ENCODE measurements at regions not wholly inside any gene's neighbourhood (a gene's known extent, or its start where the extent isn't known, plus 50 kb on each side); places are given as distances from the start of the nearest gene placed in this dataset.

DNA sequence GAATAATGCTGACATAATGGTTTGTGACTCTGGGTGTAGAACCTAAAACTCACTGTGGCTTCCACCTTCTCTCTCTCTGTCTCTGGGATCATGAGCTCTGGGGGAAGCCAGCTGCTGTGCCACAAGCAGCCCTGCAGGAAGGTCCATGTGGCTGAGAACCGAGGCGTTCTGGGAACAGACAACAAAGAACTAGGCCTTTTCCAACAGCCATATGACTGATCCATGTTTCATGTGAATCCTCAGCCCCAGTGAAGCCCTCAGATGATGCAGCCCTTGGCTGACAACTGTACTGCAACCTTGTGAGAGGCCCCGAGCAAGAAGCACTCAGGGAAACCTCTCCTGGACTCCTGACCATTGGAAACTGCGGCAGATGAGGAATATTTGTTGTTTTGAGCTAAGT is 56.6 kb downstream of the HLA-G start:
- TF ChIP-seq, protein P1, sequence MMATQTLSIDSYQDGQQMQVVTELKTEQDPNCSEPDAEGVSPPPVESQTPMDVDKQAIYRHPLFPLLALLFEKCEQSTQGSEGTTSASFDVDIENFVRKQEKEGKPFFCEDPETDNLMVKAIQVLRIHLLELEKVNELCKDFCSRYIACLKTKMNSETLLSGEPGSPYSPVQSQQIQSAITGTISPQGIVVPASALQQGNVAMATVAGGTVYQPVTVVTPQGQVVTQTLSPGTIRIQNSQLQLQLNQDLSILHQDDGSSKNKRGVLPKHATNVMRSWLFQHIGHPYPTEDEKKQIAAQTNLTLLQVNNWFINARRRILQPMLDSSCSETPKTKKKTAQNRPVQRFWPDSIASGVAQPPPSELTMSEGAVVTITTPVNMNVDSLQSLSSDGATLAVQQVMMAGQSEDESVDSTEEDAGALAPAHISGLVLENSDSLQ (IDR thresholded peaks at IDR 0.05): no peak
- no peak for TF ChIP-seq HDGF (IDR thresholded peaks at IDR 0.05; ENCODE audit: borderline replicate concordance)
- no peak for TF ChIP-seq SUZ12 (IDR thresholded peaks at IDR 0.05)
- no peak for TF ChIP-seq FOXM1 (IDR thresholded peaks at IDR 0.05; ENCODE audit: borderline replicate concordance)
- TF ChIP-seq CTBP1 (IDR thresholded peaks at IDR 0.05; ENCODE audit: borderline replicate concordance): no peak
- TF ChIP-seq ARNT (IDR thresholded peaks at IDR 0.05): no peak
- no peak for TF ChIP-seq ELF4 (IDR thresholded peaks at IDR 0.05)
- no peak for TF ChIP-seq NFRKB (IDR thresholded peaks at IDR 0.05)
- TF ChIP-seq ZNF384 (IDR thresholded peaks at IDR 0.05): no peak
- DNase-seq (ENCODE audit: extremely low spot score): no peak
- CTCF ChIA-PET: interaction anchor here (0.6 kb wide), 1 partner anchor 26 kb away, joined by 3 read pairs; no protein-coding TSS in a partner anchor
- POLR2A ChIA-PET: no interaction called here

GRCh38 chr6:29886701-29887100 is 55.6 kb upstream of the HLA-A start:
- DNase-seq (ENCODE audit: extremely low spot score): no peak
- no peak for TF ChIP-seq NFRKB (IDR thresholded peaks at IDR 0.05)
- no peak for TF ChIP-seq HDGF (IDR thresholded peaks at IDR 0.05; ENCODE audit: borderline replicate concordance)
- TF ChIP-seq FOXA1 (IDR thresholded peaks at IDR 0.05): no peak
- TF ChIP-seq, protein P1 (IDR thresholded peaks at IDR 0.05): no peak
- TF ChIP-seq FOXK2 (IDR thresholded peaks at IDR 0.05): no peak
- no peak for TF ChIP-seq FOXM1 (IDR thresholded peaks at IDR 0.05; ENCODE audit: borderline replicate concordance)
- TF ChIP-seq ARNT (IDR thresholded peaks at IDR 0.05): no peak
- TF ChIP-seq TARDBP (IDR thresholded peaks at IDR 0.05): no peak
- TF ChIP-seq BHLHE40 (IDR thresholded peaks at IDR 0.05; ENCODE audit: borderline replicate concordance): no peak
- no peak for TF ChIP-seq ELF4 (IDR thresholded peaks at IDR 0.05)
- no peak for TF ChIP-seq SP1 (IDR thresholded peaks at IDR 0.05)
- no peak for TF ChIP-seq LEF1 (IDR thresholded peaks at IDR 0.05; ENCODE audit: borderline replicate concordance)
- no peak for TF ChIP-seq ZNF384 (IDR thresholded peaks at IDR 0.05)
- no peak for TF ChIP-seq CTBP1 (IDR thresholded peaks at IDR 0.05; ENCODE audit: borderline replicate concordance)
- no peak for TF ChIP-seq SUZ12 (IDR thresholded peaks at IDR 0.05)
- TF ChIP-seq L3MBTL2 (conservative IDR thresholded peaks at IDR 0.05): no peak
- POLR2A ChIA-PET: no interaction called here
- CTCF ChIA-PET: no interaction called here

DNA sequence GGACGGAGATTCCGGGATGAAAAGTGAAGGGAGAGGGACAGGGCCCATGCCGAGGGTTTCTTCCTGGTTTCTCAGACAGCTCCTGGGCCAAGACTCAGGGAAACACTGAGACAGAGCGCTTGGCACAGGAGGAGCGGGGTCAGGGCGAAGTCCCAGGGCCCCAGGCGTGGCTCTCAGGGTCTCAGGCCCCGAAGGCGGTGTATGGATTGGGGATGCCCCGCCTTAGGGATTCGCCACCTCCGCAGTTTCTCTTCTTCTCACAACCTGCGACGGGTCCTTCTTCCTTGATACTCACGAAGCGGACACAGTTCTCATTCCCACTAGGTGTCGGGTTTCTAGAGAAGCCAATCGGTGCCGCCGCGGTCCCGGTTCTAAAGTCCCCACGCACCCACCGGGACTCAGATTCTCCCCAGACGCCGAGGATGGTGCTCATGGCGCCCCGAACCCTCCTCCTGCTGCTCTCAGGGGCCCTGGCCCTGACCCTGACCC is 55.0 kb upstream of the HLA-A start:
- ChIA-PET CTCF (interaction anchor here (0.5 kb wide), 1 partner anchor 179 kb away, joined by 3 read pairs; no protein-coding TSS in a partner anchor), POLR2A (no interaction called here)
- no peak for TF ChIP-seq ARNT (IDR thresholded peaks at IDR 0.05)
- TF ChIP-seq SP1 (IDR thresholded peaks at IDR 0.05): no peak
- no peak for TF ChIP-seq FOXK2 (IDR thresholded peaks at IDR 0.05)
- no peak for TF ChIP-seq ZNF384 (IDR thresholded peaks at IDR 0.05)
- no peak for TF ChIP-seq FOXM1 (IDR thresholded peaks at IDR 0.05; ENCODE audit: borderline replicate concordance)
- no peak for TF ChIP-seq FOXA1 (IDR thresholded peaks at IDR 0.05)
- no peak for TF ChIP-seq TARDBP (IDR thresholded peaks at IDR 0.05)
- no peak for TF ChIP-seq HDGF (IDR thresholded peaks at IDR 0.05; ENCODE audit: borderline replicate concordance)
- TF ChIP-seq L3MBTL2 (conservative IDR thresholded peaks at IDR 0.05): no peak
- TF ChIP-seq LEF1 (IDR thresholded peaks at IDR 0.05; ENCODE audit: borderline replicate concordance): no peak
- no peak for TF ChIP-seq SUZ12 (IDR thresholded peaks at IDR 0.05)
- DNase-seq (ENCODE audit: extremely low spot score): no peak

DNA sequence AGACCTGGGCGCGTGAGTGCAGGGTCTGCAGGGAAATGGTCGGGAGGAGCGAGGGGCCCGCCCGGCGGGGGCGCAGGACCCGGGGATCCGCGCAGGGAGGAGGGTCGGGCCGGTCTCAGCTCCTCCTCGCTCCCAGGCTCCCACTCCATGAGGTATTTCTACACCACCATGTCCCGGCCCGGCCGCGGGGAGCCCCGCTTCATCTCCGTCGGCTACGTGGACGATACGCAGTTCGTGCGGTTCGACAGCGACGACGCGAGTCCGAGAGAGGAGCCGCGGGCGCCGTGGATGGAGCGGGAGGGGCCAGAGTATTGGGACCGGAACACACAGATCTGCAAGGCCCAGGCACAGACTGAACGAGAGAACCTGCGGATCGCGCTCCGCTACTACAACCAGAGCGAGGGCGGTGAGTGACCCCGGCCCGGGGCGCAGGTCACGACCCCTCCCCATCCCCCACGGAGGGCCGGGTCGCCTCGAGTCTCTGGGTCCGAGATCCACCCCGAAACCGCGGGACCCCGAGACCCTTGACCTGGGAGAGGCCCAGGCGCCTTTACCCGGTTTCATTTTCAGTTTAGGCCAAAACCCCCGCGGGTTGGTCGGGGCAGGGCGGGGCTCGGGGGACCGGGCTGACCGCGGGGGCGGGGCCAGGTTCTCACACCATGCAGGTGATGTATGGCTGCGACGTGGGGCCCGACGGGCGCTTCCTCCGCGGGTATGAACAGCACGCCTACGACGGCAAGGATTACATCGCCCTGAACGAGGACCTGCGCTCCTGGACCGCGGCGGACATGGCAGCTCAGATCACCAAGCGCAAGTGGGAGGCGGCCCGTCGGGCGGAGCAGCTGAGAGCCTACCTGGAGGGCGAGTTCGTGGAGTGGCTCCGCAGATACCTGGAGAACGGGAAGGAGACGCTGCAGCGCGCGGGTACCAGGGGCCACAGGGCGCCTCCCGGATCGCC is 54.2 kb upstream of the HLA-A start:
- ChIA-PET CTCF (interaction anchor here (0.5 kb wide), 1 partner anchor 180 kb away, joined by 3 read pairs; no protein-coding TSS in a partner anchor), POLR2A (no interaction called here)
- DNase-seq (ENCODE audit: extremely low spot score): no peak
- TF ChIP-seq ARNT (IDR thresholded peaks at IDR 0.05) (no peak), ELF4 (IDR thresholded peaks at IDR 0.05) (no peak), L3MBTL2 (conservative IDR thresholded peaks at IDR 0.05) (no peak), SP1 (IDR thresholded peaks at IDR 0.05) (no peak), CTBP1 (IDR thresholded peaks at IDR 0.05; ENCODE audit: borderline replicate concordance) (no peak), SUZ12 (IDR thresholded peaks at IDR 0.05) (no peak)
- TF ChIP-seq, protein P1 (IDR thresholded peaks at IDR 0.05): no peak

All from HEK293T (cell line).